HT1080 (cell line): ENCODE measurements at regions not wholly inside any gene's neighbourhood (a gene's known extent, or its start where the extent isn't known, plus 50 kb on each side); places are given as distances from the start of the nearest gene placed in this dataset.
"Not testable (repeated sequence)": the region's sequence is repeated elsewhere in the genome, so short reads cannot be mapped to it uniquely, and the experiment has no call there.

ENCODE experiments used
- DNase-seq: peaks from one replicate; pipeline ENCODE4 v3.0.0-alpha.2; 2015; ENCODE audit warnings: low read depth

- no peak for DNase-seq
These were observed 1004.1 kb upstream of the EDIL3 start for GRCh38 chr5:85388770-85389169.

GRCh38 chr5:85392309-85392708 lies 1007.6 kb upstream of the EDIL3 start:
- not testable (repeated sequence) for DNase-seq

GRCh38 chr5:85395526-85395925 lies 1010.8 kb upstream of the EDIL3 start:
- DNase-seq, result no peak

GRCh38 chr5:85397451-85397850 lies 1012.8 kb upstream of the EDIL3 start:
- no peak for DNase-seq

GRCh38 chr5:85428426-85428934 lies 1043.8 kb upstream of the EDIL3 start:
- no peak for DNase-seq

GRCh38 chr5:85431726-85432125 lies 1047.0 kb upstream of the EDIL3 start:
- DNase-seq, result not testable (repeated sequence)

- DNase-seq, result no peak
These were observed 1056.5 kb upstream of the EDIL3 start for GRCh38 chr5:85441156-85441555.

GRCh38 chr5:85441853-85442252 lies 1057.2 kb upstream of the EDIL3 start:
- DNase-seq, result no peak

- DNase-seq, result no peak
These were observed 1067.8 kb upstream of the EDIL3 start for GRCh38 chr5:85452322-85453025.

- DNase-seq, result peak; percentile 11
These were observed 1068.3 kb upstream of the EDIL3 start for GRCh38 chr5:85453026-85453349.

GRCh38 chr5:85458319-85458718 lies 1073.6 kb upstream of the EDIL3 start:
- no peak for DNase-seq

- no peak for DNase-seq
These were observed 1078.3 kb upstream of the EDIL3 start for GRCh38 chr5:85462957-85463356.

- DNase-seq, result no peak
These were observed 1081.7 kb upstream of the EDIL3 start for GRCh38 chr5:85466423-85466822.

- DNase-seq, result no peak
These were observed 1088.1 kb upstream of the EDIL3 start for GRCh38 chr5:85472749-85473148.

- not testable (repeated sequence) for DNase-seq
These were observed 1090.5 kb upstream of the EDIL3 start for GRCh38 chr5:85475151-85475550.

- DNase-seq, result no peak
These were observed 1091.9 kb upstream of the EDIL3 start for GRCh38 chr5:85476617-85477016.

- no peak for DNase-seq
These were observed 1095.2 kb upstream of the EDIL3 start for GRCh38 chr5:85479849-85480248.

- no peak for DNase-seq
These were observed 1100.4 kb upstream of the EDIL3 start for GRCh38 chr5:85484982-85485574.

- DNase-seq, result no peak
These were observed 1103.6 kb upstream of the EDIL3 start for GRCh38 chr5:85488295-85488694.

- peak; percentile 3 for DNase-seq
These were observed 1116.2 kb upstream of the EDIL3 start for GRCh38 chr5:85500869-85501268.

- DNase-seq, result no peak
These were observed 1104.8 kb upstream of the COX7C start for GRCh38 chr5:85512896-85513295.

GRCh38 chr5:85515588-85515987 lies 1102.2 kb upstream of the COX7C start:
- no peak for DNase-seq

GRCh38 chr5:85517386-85517785 lies 1100.4 kb upstream of the COX7C start:
- no peak for DNase-seq
